ENCODE measurements at regions not wholly inside any gene's neighbourhood (a gene's known extent, or its start where the extent isn't known, plus 50 kb on each side); places are given as distances from the start of the nearest gene placed in this dataset.
"Not testable (repeated sequence)": the region's sequence is repeated elsewhere in the genome, so short reads cannot be mapped to it uniquely, and the experiment has no call there.

DNA sequence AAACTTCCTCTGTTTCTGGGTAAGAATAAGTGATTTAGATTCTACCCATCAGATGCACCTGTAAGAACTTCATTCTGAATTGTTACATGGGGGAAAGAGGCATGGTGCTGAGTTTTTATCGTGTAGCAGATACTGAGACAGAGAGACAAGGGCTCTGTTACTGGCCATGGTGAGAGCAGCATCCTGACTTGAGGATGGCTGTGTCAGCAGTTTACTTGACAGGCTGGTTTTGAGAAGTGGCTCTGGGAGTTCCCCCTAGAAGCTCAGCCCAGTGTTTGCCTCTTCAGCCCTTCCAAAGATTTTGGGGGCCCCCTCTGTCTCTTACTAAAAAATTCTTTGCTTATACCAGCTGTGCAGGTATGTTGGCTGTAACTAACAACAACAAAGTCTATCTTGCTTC, 510.5 kb downstream of the LRRC70 start:
- DNase-seq = no peak

GRCh38 chr5:63085561-63085960, 506.9 kb downstream of the LRRC70 start:
- no peak for DNase-seq

GRCh38 chr5:63083689-63084088, 505.1 kb downstream of the LRRC70 start:
- not testable (repeated sequence) for DNase-seq

DNA sequence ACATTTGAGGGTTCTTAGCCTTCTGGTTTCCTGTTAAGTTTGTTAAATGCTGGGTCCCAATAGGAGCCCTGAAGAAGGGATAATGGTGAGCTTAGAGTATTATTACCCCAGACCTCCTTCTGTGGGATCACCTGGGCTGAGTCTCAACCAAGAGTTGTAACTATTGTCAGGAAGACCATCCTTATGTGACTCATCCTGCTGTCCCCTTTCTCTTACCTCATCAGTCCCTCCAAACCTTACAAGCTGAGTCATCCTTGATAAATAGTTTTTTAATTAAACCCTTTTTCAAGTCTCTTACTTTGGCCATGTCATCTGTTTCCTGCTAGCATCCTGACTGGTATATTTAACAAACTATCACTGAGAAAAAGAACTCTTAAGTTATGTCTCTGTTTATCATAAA, 502.8 kb downstream of the LRRC70 start:
- DNase-seq = no peak

DNA sequence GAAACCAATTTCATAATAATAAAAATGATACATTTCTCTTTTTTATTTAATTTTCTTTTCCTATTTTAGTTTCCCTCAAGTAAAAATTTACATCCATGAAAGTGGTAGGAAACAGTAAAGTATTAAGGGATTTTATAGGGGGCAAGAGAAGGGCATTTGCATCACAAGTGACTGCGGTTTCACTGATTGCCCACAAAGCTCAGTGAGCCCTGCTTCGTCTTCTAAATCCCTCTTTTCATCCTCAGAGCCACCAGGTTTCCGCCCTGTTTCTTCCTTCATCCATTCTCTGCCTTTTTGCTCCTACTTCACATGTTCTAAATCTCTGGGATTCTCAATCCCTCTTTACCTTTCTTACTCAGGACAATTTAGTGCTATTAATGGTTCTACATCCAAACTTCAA, 491.4 kb downstream of the LRRC70 start:
- DNase-seq = no peak

DNA sequence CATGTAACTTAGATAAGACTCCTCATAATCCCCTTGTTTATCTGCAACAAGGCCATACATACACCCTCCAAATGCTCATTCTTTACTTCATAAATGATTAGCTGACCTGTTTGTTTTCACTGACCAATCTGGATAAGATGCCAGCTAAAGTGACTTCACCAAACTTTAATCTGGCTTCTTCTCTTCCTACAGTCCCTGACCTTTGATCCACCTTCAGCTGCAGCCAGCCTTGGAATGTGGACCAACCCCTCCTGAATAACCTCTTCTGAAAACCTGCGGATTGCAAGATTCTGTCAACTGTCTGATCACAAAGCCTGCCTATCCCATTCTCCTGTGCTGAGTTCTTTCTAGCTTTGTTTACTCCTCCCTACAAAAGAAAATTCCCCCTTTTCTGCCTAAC, 476.8 kb downstream of the LRRC70 start:
- no peak for DNase-seq

DNA sequence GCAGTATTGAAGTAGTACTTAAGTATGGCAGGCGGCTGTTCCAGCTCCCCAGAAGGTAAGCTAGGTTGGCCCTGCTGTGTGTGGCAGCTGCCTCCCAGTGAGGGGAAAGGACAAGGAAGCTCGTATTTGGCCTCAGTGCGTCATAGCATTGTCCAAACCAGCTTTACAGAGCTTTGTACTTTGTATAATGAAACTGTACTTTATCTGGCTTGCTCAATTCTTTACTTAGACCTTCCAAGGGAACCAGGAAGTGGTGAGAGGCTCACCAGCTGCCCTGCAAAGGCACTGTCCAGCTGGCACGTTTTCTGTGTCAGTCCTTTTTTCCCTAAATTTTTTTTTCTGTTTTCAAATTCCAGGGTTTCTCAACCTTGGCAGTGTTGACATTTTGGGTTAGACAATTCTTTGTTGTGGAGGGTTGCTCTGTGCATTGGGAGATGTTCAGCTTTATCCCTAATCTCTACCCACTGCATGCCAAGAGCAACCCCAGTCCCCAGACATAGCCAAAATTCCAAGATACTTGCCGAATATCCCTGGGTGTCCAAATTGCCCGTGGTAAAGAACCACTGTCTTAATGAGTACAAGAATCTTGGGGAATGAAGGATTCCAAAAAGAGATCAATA, 474.5 kb downstream of the LRRC70 start:
- DNase-seq = peak; percentile 44

DNA sequence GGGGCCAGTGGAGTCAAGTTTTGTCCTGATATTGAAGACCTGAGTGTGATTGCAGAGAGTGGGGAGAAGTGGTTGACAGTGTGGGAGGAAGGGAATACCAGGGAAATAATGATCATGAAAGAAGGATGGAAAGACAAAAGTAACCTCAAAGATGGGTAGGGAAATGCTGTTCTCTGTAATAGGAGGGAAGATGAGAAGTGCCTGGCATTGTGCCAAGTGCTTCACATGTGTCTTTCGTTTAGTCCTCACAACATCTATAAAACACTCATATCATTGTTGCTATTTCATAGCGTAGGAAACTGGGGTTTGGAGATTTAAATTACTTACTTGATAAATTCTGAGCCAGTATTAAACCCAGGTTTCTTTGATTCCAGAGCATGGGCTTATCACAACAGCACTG, 472.3 kb downstream of the LRRC70 start:
- no peak for DNase-seq

- no peak for DNase-seq
Observed at GRCh38 chr5:63049935-63050334, 471.3 kb downstream of the LRRC70 start.

DNA sequence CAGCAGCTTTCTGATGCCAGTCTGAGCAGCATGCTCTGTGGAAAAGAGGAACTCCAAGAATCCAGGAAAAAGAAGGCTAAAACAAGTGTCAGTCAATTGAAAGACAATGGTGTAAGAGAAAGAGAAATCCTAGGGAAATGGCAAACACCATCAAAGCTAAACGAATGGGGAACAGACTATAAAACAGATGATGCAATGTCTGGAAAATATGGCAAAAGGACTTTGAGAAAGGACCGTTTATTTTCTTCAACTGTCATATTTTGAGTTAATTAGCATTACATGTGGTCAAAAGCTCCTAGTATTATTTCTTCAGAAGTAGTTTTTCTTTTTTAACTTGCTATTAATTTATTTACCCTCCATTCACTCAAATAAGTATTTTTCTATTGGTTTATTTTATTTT, 465.2 kb downstream of the LRRC70 start:
- no peak for DNase-seq

- DNase-seq = no peak
Observed at GRCh38 chr5:63032343-63032742, 453.7 kb downstream of the LRRC70 start.

GRCh38 chr5:63029891-63030290, 451.3 kb downstream of the LRRC70 start:
- DNase-seq = no peak

- no peak for DNase-seq
Observed at GRCh38 chr5:63025679-63026078, 447.1 kb downstream of the LRRC70 start.

DNA sequence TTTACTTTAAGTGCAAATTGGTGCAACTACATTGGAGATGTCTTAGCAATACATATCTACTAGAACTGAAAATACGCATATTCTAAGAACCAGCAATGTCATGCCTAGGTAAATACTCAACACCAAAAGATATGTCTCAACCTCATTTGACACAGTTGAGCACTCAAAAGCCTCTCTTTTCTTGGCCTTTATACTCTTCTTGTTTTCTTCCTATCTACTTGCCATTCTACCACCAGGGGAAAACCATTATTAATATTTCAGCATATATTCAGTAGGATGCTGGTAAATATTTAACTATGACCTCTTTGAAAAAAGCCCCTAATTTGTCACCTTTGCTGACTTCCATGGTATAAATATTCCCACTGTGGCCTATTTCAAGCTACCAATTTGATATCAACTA, 443.8 kb downstream of the LRRC70 start:
- DNase-seq = no peak

DNA sequence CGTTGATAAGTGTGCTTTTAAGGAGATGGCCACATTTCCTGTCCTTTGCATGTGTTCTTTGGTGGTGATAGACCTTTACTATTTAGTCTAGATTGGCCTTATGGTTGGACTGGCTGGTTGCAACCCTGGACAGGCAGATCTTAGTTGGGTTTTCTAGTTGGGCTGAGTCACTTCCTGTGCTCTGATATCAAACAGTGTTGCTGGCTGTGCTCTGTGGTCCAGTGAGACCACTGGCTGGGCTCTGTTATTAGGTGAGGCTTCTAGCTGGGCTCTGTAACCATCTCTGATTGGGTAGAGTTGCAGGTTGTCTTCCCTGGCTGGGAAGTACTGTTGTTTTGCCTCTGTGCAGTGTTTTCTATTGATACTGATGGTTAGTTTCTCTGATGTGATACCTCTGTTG, 432.5 kb downstream of the LRRC70 start:
- no peak for DNase-seq

DNA sequence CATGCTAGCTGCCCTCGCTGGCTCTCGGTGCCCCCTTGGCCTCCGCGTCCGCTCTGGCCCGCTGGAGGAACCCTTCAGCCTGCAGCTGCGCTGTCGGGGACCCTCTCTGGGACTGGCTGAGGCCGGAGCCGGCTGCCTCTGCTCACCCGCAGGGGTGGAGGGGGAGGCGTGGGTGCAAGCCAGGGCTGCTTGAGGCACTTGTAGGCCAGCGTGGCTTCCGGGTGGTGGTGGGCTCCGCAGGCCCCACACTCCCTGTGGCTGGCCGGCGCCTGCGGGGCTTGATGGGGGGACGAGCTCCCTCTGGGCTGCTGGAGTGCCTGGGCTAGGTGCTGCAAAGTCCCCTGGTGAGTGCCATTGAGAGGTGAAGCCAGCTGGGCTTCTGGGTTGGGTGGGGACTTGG, 429.6 kb downstream of the LRRC70 start:
- DNase-seq = no peak

DNA sequence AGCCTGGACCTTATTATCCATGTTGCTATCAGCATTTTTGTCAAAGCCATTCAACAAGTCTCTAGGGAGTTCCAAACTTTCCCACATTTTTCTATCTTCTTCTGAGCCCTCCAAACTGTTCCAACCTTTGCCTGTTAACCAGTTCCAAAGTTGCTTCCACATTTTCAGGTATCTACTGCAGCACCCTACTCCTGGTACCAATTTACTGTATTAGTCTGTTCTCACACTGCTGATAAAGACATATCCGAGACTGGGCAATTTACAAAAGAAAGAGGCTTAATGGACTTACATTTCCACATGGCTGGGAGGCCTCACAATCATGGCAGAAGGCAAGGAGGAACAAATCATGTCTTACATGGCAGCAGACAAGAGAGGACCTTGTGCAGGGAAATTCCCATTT, 416.2 kb downstream of the LRRC70 start:
- DNase-seq = not testable (repeated sequence)

DNA sequence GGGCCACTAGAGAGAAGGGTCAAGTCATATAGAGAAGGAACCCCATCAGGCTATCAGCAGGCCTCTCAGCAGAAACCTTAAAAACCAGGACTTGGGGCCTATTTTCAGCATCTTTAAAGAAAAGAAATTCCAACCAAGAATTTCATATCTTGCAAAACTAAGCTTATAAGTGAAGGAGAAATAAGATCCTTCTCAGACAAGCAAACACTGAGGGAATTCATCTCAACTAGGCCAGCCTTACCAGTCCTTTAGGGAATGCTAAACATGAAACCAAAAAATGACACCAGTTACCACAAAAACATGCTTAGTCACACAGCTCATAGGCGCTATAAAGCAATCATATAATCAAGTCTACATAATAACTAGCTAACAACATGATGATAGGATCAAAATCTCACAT, 407.1 kb downstream of the LRRC70 start:
- no peak for DNase-seq

DNA sequence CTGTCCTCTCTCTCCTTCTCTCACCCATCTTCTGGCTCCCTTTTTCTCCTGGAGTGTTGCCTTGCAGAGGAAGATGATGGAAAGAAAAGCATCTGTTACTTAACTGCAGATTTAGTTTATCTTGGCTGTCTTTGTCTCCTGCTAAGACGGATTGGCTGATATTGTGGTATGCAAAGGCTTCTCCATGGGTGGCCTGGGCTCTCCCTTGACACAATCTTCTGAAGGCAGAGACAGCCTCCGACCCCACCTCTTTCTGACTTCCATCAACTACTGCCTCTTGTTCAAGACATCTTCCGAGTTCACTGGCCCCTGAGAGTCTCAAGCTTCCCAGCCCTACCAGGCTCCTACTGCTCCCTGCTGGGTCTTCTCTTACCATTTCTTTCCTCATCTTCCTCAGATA, 403.7 kb downstream of the LRRC70 start:
- no peak for DNase-seq

- no peak for DNase-seq
Observed at GRCh38 chr5:62980884-62981283, 402.3 kb downstream of the LRRC70 start.

DNA sequence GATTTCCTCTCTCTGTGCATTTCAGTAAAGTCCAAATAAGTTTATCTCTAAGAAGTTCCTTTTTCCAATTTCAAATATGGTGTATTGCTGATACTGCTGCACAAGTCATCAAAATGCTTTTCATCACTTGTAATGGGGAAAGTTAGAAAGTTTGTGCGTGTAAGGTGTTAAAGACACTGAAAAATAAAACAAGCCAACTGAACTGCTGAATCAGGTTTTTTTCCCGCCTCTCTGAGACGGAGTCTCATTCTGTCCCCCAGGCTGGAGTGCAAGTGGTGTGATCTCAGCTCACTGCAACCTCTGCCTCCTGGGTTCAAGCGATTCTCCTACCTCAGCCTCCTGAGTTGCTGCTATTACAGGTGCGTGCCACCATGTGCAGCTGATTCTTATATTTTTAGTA, 400.9 kb downstream of the LRRC70 start:
- no peak for DNase-seq

DNA sequence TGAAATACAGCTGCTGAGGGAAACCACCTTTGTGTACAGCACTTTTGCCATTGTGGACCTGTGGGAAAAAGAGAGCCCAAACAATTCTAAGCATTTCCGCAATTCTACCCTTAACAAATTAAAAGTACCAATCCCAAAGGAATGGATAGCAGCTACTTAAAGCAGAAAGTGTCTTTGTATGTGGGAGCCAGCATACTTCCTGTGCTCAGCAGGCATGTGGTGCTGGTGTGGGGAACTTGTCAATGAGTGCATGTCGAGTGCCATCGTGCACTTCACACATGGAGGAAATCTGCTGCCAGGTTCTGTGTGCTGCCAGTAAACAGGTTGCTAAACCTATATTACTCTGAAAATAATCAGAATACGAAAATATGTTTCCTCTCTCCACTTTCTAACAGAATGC, 399.0 kb downstream of the LRRC70 start:
- no peak for DNase-seq

DNA sequence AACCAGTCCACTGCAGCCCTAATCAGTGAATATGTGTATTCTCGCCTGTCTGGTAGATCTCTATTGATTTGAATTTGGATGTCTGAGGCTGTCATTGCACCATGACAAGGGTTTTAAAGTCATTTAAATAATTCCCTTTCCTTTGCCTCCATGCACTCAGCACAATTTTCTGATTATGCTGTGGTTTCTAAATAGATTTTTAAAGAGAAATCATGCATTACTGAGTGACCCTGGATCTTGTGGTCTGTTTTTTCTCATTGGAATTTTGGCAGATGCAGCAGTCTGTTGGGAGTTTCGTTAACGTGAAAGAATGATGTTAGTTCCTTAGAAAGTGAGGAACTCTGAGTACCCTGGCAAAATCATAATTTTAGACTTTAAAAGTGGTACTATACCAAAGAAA, 396.0 kb downstream of the LRRC70 start:
- no peak for DNase-seq

GRCh38 chr5:62969409-62970120, 390.9 kb downstream of the LRRC70 start:
- no peak for DNase-seq

GRCh38 chr5:62964428-62964827, 385.8 kb downstream of the LRRC70 start:
- DNase-seq = no peak

Measured in left hindlimb (tissue), 1 donor.